Central memory CD4-positive, alpha-beta T cell (primary cell): ENCODE measurements at regions not wholly inside any gene's neighbourhood (a gene's known extent, or its start where the extent isn't known, plus 50 kb on each side); places are given as distances from the start of the nearest gene placed in this dataset.
"Not testable (repeated sequence)": the region's sequence is repeated elsewhere in the genome, so short reads cannot be mapped to it uniquely, and the experiment has no call there.

Source experiments
- DNase-seq: peaks from one replicate; pipeline ENCODE4 v3.0.0; 2022

DNA sequence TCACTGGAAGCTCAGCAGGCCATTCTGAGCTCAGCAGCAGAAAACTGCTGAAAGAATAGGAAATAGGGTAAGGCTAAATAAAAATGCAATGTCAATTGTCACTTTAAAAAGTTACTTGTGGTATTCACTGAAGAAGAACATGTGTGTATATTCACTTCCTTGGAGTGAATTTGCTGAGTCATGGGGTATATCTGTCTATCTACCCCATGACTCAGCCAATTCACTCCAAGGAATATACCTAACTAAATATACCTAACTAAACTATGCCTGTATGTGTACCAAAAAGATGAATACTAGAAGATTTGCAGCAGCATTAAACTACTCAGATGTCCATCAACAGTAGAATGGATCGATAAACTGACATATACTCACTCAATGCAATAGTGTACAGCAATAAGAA, 69.5 kb upstream of the KCNAB1 start:
- DNase-seq = no peak

DNA sequence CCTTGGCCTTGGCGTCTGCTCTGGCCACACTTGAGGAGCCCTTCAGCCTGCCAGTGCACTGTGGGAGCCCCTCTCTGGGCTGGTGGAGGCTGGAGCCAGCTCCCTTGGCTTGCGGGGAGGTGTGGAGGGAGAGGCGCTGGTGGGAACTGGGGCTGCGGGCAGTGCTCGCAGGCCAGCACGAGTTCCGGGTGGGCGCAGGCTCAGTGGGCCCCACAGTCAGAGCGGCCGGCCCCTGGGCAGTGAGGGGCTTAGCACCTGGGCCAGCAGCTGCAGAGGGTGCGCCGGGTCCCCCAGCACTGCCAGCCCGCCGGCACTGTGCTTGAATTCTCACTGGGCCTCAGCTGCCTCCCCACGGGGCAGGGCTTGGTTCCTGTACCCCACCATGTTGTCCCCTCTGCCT, 68.7 kb upstream of the KCNAB1 start:
- DNase-seq = no peak

DNA sequence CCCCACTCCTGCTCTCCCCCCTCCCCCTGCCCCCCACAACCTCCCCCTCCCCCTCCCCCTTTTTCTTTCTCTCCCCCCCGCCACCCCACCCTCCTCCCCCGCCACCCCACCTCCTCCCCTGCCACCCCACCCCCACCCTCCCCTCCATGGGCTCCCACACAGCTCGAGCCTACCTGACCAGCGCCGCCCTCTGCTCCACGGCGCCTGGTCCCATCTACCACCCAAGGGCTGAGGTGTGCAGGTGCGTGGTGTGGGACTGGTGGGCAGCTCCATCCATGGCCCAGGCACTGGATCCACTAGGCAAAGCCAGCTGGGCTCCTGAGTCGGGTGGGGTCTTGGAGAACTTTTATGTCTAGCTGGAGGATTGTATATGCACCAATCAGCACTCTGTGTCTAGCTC, 68.3 kb upstream of the KCNAB1 start:
- no peak for DNase-seq

DNA sequence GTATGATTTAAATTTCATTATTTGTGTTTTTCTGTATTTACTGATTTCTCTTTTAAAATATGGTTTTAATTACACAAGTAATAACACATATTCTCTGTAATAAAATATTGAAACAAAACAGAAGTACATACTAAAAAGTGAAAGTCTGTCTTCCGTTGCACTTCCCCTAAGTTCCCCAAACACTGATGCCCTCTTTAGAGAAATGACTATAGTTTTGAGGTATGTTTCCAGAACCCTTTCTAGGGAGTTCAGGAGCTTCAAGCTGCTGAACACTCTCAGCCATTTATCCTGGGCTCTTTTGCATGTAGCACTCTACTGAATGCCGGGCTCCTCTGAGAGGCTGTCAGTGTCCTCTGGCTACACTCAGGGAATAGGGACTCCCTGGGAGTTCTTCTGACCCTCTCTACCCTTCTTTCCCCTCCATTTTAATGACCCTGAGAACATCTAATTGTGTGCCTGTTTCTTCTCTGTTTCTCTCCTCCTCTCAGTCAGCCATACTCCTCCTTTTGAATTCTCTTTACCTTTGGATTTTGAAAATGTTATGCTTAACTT, 60.4 kb upstream of the KCNAB1 start:
- no peak for DNase-seq

DNA sequence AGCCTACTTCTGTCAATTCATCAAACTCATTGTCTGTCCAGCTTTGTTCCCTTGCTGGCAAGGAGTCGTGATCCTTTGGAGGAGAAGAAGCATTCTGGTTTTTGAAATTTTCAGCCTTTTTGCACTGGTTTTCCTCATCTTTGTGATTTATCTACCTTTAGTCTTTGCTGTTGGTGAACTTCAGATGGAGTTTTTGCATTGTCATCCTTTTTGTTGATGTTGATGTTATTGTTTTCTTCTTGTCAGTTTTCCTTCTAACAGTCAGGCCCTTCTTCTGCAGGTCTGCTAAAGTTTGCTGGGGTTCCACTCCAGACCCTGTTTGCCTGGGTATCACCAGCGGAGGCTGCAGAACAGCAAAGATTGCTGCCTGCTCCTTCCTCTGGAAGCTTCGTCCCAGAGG, 52.2 kb upstream of the KCNAB1 start:
- not testable (repeated sequence) for DNase-seq

DNA sequence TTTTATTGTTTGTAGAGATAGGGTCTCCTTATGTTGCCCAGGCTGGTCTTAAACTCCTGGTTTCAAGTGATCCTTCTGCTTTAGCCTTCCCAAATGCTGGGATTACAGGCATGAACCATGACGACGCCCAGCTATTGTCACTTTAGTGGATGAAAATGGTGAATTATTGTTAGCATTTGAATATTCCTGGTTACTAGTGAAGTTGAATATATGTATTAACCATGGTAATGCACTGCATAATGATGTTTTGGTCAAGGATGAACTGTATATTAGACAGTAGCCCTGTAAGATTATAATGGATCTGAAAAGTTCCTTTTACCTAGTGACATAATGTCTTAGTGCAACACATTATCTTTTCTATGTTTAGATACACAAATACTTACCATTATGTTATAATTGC, 50.4 kb upstream of the KCNAB1 start:
- no peak for DNase-seq
